ENCODE measurements at regions not wholly inside any gene's neighbourhood (a gene's known extent, or its start where the extent isn't known, plus 50 kb on each side); places are given as distances from the start of the nearest gene placed in this dataset.

- FAIRE-seq (no peak), DNase-seq (ENCODE audit: low read depth in 1 of 2, low spot score in 2 of 2) (no peak)
- Histone ChIP-seq H2BK12ac (ENCODE audit: low read depth, low read length) (no peak overlapping the region), H3K79me1 (ENCODE audit: low read depth, low read length) (no peaks in the 10 kb centered on the region), H3K4me1 (replicated peaks in 1 of 4; ENCODE audit: control insufficient read depth in 3 of 4, insufficient read depth in 4 of 4, low read length in 3 of 4) (no peaks in the 10 kb centered on the region), H3K23me2 (ENCODE audit: low read depth, low read length) (no peaks in the 10 kb centered on the region), H3K4me3 (ENCODE audit: extremely low read depth in 1 of 4, insufficient read depth in 2 of 4, low read depth in 3 of 4, low read length in 4 of 4) (no peak overlapping the region), H3K79me2 (ENCODE audit: control insufficient read depth in 1 of 2, insufficient read depth in 2 of 2, low read length in 2 of 2) (no peaks in the 10 kb centered on the region), H2AK5ac (ENCODE audit: low read depth, low read length) (no peak overlapping the region), H3K14ac (ENCODE audit: insufficient read length) (no peak overlapping the region), H3K9me3 (ENCODE audit: insufficient read depth in 2 of 2, low read depth in 1 of 2, low read length in 1 of 2) (no peaks in the 10 kb centered on the region), H3K18ac (ENCODE audit: extremely low read depth, low read length) (no peak overlapping the region), H3K4me2 (ENCODE audit: insufficient read depth in 1 of 2, low read depth in 2 of 2, low read length in 2 of 2) (no peak overlapping the region), H3K9ac (replicated peaks in 1 of 4; ENCODE audit: extremely low read depth in 1 of 4, low read depth in 3 of 4, low read length in 3 of 4) (no peak overlapping the region), H2BK15ac (ENCODE audit: low read length) (no peak overlapping the region), H3K4ac (replicated peaks; ENCODE audit: insufficient read length, low read depth, low read length) (no peak overlapping the region), H4K20me1 (replicated peaks in 1 of 2; ENCODE audit: control insufficient read depth in 1 of 2, insufficient read depth in 2 of 2, low read length in 2 of 2) (no peaks in the 10 kb centered on the region), H3K27ac (ENCODE audit: low read depth, low read length) (no peak overlapping the region), H4K8ac (ENCODE audit: extremely low read depth, insufficient read depth, low read length) (no peak overlapping the region), H2BK120ac (replicated peaks; ENCODE audit: low read depth, low read length) (no peak overlapping the region), H4K5ac (ENCODE audit: insufficient read length, low read depth, low read length) (no peak overlapping the region), H3K27me3 (replicated peaks in 1 of 4; ENCODE audit: control insufficient read depth in 3 of 4, extremely low read depth in 1 of 4, insufficient read depth in 3 of 4, low read length in 3 of 4) (no peaks in the 10 kb centered on the region), H2BK20ac (ENCODE audit: low read length) (no peak overlapping the region), H3K23ac (ENCODE audit: insufficient read length) (no peak overlapping the region), H2AFZ (ENCODE audit: low read length) (no peak overlapping the region), H3K56ac (replicated peaks; ENCODE audit: insufficient read length, low read depth, low read length) (no peak overlapping the region), H4K91ac (replicated peaks; ENCODE audit: insufficient read length, low read length) (no peak overlapping the region), H3K36me3 (ENCODE audit: control insufficient read depth in 2 of 4, insufficient read depth in 4 of 4, low read length in 3 of 4) (no peaks in the 10 kb centered on the region), H2BK5ac (ENCODE audit: low read depth, low read length) (no peak overlapping the region)
- POLR2A ChIA-PET (ENCODE audit: partially characterized antibody): no interaction called here
- CTCF ChIA-PET (ENCODE audit: partially characterized antibody): interaction anchor here (0.6 kb wide), 1 partner anchor 735 kb away, joined by 3 read pairs; no protein-coding TSS in a partner anchor
- TF ChIP-seq TAF7 (optimal IDR thresholded peaks at IDR 0.05; ENCODE audit: borderline replicate concordance, low read depth, low read length) (no peak), ASH2L (IDR thresholded peaks at IDR 0.05; ENCODE audit: low read length) (no peak), CBX8 (IDR thresholded peaks at IDR 0.05; ENCODE audit: borderline replicate concordance, low read depth, low read length) (no peak), PHF8 (conservative IDR thresholded peaks at IDR 0.05; ENCODE audit: low read depth, low read length) (no peak), MAFK (IDR thresholded peaks at IDR 0.05; ENCODE audit: low read depth, low read length) (no peak), JUN (IDR thresholded peaks at IDR 0.05; ENCODE audit: low read depth, low read length) (no peak), SP4 (IDR thresholded peaks at IDR 0.05; ENCODE audit: low read length) (no peak), NRF1 (IDR thresholded peaks at IDR 0.05; ENCODE audit: low read depth, low read length) (no peak), CHD1 (IDR thresholded peaks at IDR 0.05; ENCODE audit: low read depth, low read length) (no peak), EGR1 (IDR thresholded peaks at IDR 0.05; ENCODE audit: borderline replicate concordance, low read depth, low read length) (no peak), KDM4A (IDR thresholded peaks at IDR 0.05; ENCODE audit: low read depth, low read length, severe bottlenecking) (no peak)
- TF ChIP-seq, protein P1, sequence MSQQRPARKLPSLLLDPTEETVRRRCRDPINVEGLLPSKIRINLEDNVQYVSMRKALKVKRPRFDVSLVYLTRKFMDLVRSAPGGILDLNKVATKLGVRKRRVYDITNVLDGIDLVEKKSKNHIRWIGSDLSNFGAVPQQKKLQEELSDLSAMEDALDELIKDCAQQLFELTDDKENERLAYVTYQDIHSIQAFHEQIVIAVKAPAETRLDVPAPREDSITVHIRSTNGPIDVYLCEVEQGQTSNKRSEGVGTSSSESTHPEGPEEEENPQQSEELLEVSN (IDR thresholded peaks at IDR 0.05): no peak
- WGBS, 2 experiments (ENCODE audit: extremely low coverage in 1 of 2, insufficient coverage in 1 of 2, insufficient read length in 1 of 2, insufficient replicate concordance in 2 of 2, low coverage in 1 of 2, low lambda C conversion rate in 2 of 2, missing lambda C conversion rate in 1 of 2): 94% methylated on average over 3 of the region's 3 CpGs; no CpG with 5 or more reads in 1 of the 2 experiments
Measured at GRCh38 chr3:104768886-104769285, 597.8 kb upstream of the ALCAM start.
